OCI-LY3 (cell line): ENCODE measurements at regions not wholly inside any gene's neighbourhood (a gene's known extent, or its start where the extent isn't known, plus 50 kb on each side); places are given as distances from the start of the nearest gene placed in this dataset.

Experiments
- H2AFZ ChIP-seq: fragments of 200-600, 300-600 bp; shearing (Covaris generic); 2 replicates; pipeline ENCODE4 v1.6.0; 2014; ENCODE audit warnings: antibody characterized with exemption, low read depth, low read length
- H3K27ac ChIP-seq: fragments of 200-600, 300-600 bp; sonication (generic); 2 replicates; pipeline ENCODE4 v1.5.1; 2014; ENCODE audit warnings: mild to moderate bottlenecking, low read length, moderate library complexity, mixed read lengths
- H3K27me3 ChIP-seq: fragments of 200-600, 300-600 bp; sonication (generic); 2 replicates; pipeline ENCODE4 v1.6.1; 2014; ENCODE audit warnings: low read depth, low read length, mixed read lengths
- H3K36me3 ChIP-seq: fragments of 200-600, 300-600 bp; sonication (generic); replicated peaks from 2 replicates; pipeline ENCODE3; 2014; ENCODE audit warnings: low read depth, low read length, mixed read lengths
- H3K4me1 ChIP-seq: fragments of 300-600, 200-600 bp; sonication (generic); 2 replicates; pipeline ENCODE4 v1.6.1; 2014; ENCODE audit warnings: low read length, mixed read lengths
- H3K4me2 ChIP-seq: fragments of 200-600, 300-600 bp; sonication (generic); 2 replicates; pipeline ENCODE4 v1.6.1; 2014; ENCODE audit warnings: low read length, mixed read lengths
- H3K4me3 ChIP-seq: fragments of 300-600, 200-600 bp; sonication (generic); 2 replicates; pipeline ENCODE4 v1.5.1; 2014; ENCODE audit warnings: antibody characterized with exemption, mild to moderate bottlenecking, low read length, moderate library complexity
- H3K79me2 ChIP-seq: fragments of 300-600, 200-600 bp; shearing (Covaris generic); 2 replicates; pipeline ENCODE4 v1.6.1; 2014; ENCODE audit warnings: mild to moderate bottlenecking, low read length, mixed read lengths
- H3K9ac ChIP-seq: fragments of 300-600, 200-600 bp; shearing (Covaris generic); 2 replicates; pipeline ENCODE4 v1.6.0; 2014; ENCODE audit warnings: mild to moderate bottlenecking, low read length, moderate library complexity
- H3K9me3 ChIP-seq: fragments of 200-600, 300-600 bp; shearing (Covaris generic); 2 replicates; pipeline ENCODE4 v1.6.1; 2014; ENCODE audit warnings: low read length, mixed read lengths; ENCODE audit not compliant: insufficient read depth
- H4K20me1 ChIP-seq: fragments of 200-600, 300-600 bp; sonication (generic); 2 replicates; pipeline ENCODE4 v1.6.1; 2016; ENCODE audit warnings: low read length, mixed read lengths; ENCODE audit not compliant: insufficient read depth
- CTCF ChIP-seq: fragments of 200-600, 300-600 bp; sonication (generic); IDR thresholded peaks from 2 replicates; pipeline ENCODE4 v1.5.1; 2014; ENCODE audit warnings: antibody characterized with exemption, low read length, low read depth
- EZH2phosphoT487 ChIP-seq: fragments of 200-600 bp; shearing (Covaris generic); IDR thresholded peaks from 2 replicates; pipeline ENCODE4 v1.6.1; 2018; ENCODE audit warnings: antibody characterized with exemption, mixed run types, low read depth

- Histone ChIP-seq H2AFZ (no peak overlapping the region), H3K27me3 (peaks cover 14% of the 10 kb centered on the region), H3K9ac (no peak overlapping the region), H3K36me3 (no peaks in the 10 kb centered on the region), H3K4me2 (no peak overlapping the region), H3K27ac (no peak overlapping the region), H3K79me2 (no peaks in the 10 kb centered on the region), H3K4me1 (no peaks in the 10 kb centered on the region), H3K4me3 (no peak overlapping the region), H4K20me1 (no peaks in the 10 kb centered on the region), H3K9me3 (no peaks in the 10 kb centered on the region)
- no peak for TF ChIP-seq EZH2phosphoT487
- no peak for TF ChIP-seq CTCF
These were observed 89.0 kb upstream of the HK2 start for GRCh38 chr2:74744731-74745515.

- Histone ChIP-seq H3K36me3 (no peaks in the 10 kb centered on the region), H2AFZ (no peak overlapping the region), H3K9ac (no peak overlapping the region), H3K4me3 (no peak overlapping the region), H3K4me1 (no peaks in the 10 kb centered on the region), H3K9me3 (no peaks in the 10 kb centered on the region), H4K20me1 (no peaks in the 10 kb centered on the region), H3K79me2 (no peaks in the 10 kb centered on the region), H3K27ac (no peak overlapping the region), H3K4me2 (no peak overlapping the region), H3K27me3 (peaks cover 21% of the 10 kb centered on the region)
- TF ChIP-seq CTCF = no peak
- no peak for TF ChIP-seq EZH2phosphoT487
These were observed 88.2 kb upstream of the HK2 start for GRCh38 chr2:74745766-74746165.

- H3K4me2 ChIP-seq = no peak overlapping the region
- no peak overlapping the region for H3K27ac ChIP-seq
- H4K20me1 ChIP-seq = no peaks in the 10 kb centered on the region
- H2AFZ ChIP-seq = no peak overlapping the region
- no peaks in the 10 kb centered on the region for H3K4me1 ChIP-seq
- peaks cover 21% of the 10 kb centered on the region for H3K27me3 ChIP-seq
- TF ChIP-seq CTCF (no peak), EZH2phosphoT487 (no peak)
- no peak overlapping the region for H3K4me3 ChIP-seq
- no peak overlapping the region for H3K9ac ChIP-seq
- no peaks in the 10 kb centered on the region for H3K36me3 ChIP-seq
- H3K79me2 ChIP-seq = no peaks in the 10 kb centered on the region
- no peaks in the 10 kb centered on the region for H3K9me3 ChIP-seq
These were observed 87.4 kb upstream of the HK2 start for GRCh38 chr2:74746480-74746879.

- peaks cover 27% of the 10 kb centered on the region for H3K27me3 ChIP-seq
- H3K9ac ChIP-seq = no peak overlapping the region
- no peaks in the 10 kb centered on the region for H4K20me1 ChIP-seq
- H2AFZ ChIP-seq = no peak overlapping the region
- TF ChIP-seq CTCF (no peak), EZH2phosphoT487 (no peak)
- H3K4me2 ChIP-seq = no peak overlapping the region
- no peaks in the 10 kb centered on the region for H3K9me3 ChIP-seq
- no peaks in the 10 kb centered on the region for H3K79me2 ChIP-seq
- no peaks in the 10 kb centered on the region for H3K36me3 ChIP-seq
- H3K27ac ChIP-seq = no peak overlapping the region
- H3K4me3 ChIP-seq = no peak overlapping the region
- H3K4me1 ChIP-seq = no peaks in the 10 kb centered on the region
These were observed 86.4 kb upstream of the HK2 start for GRCh38 chr2:74747411-74748080.
